HL-60 (cell line): ENCODE measurements at regions not wholly inside any gene's neighbourhood (a gene's known extent, or its start where the extent isn't known, plus 50 kb on each side); places are given as distances from the start of the nearest gene placed in this dataset.

ENCODE experiments used
- DNase-seq, 2 experiments: peaks; one replicate each; pipeline ENCODE4 v3.0.0-alpha.2; 2010 to 2020; ENCODE audit warnings: low read depth in 1 of 2, low spot score in 1 of 2
- H3K27ac ChIP-seq: fragments of 250-450 bp; sonication (Bioruptor Pico); replicated peaks from 2 replicates; pipeline ENCODE4 v1.5.1; 2020; ENCODE audit warnings: mild to moderate bottlenecking, moderate library complexity
- H3K27me3 ChIP-seq: fragments of 250-450 bp; sonication (Bioruptor Pico); 2 replicates; pipeline ENCODE4 v1.5.1; 2021; ENCODE audit warnings: mild to moderate bottlenecking, moderate library complexity; ENCODE audit not compliant: insufficient read depth, poor library complexity, severe bottlenecking
- H3K4me3 ChIP-seq: replicated peaks from 2 replicates; pipeline ENCODE4 v1.5.1; 2011; ENCODE audit warnings: mild to moderate bottlenecking, control low read depth, low read length; ENCODE audit not compliant: insufficient read depth
- GABPA ChIP-seq: IDR thresholded peaks from 2 replicates; pipeline ENCODE4 v1.6.1; 2012; ENCODE audit warnings: low read depth
- POLR2AphosphoS5 ChIP-seq: IDR thresholded peaks from 2 replicates; pipeline ENCODE4 v1.6.1; 2012; ENCODE audit warnings: low read depth
- SPI1 ChIP-seq: IDR thresholded peaks from 2 replicates; pipeline ENCODE4 v1.6.1; 2012; ENCODE audit warnings: low read depth, mild to moderate bottlenecking, borderline replicate concordance
- TF ChIP-seq, protein P1 (sequence below): IDR thresholded peaks from one replicate; pipeline ENCODE4 v1.5.1; 2011; ENCODE audit warnings: low read length, control low read depth, inconsistent platforms; ENCODE audit not compliant: insufficient read depth
- TF ChIP-seq, protein P2 (sequence below): IDR thresholded peaks from 2 replicates; pipeline ENCODE4 v1.6.1; 2012; ENCODE audit warnings: low read depth; ENCODE audit not compliant: insufficient replicate concordance

DNA sequence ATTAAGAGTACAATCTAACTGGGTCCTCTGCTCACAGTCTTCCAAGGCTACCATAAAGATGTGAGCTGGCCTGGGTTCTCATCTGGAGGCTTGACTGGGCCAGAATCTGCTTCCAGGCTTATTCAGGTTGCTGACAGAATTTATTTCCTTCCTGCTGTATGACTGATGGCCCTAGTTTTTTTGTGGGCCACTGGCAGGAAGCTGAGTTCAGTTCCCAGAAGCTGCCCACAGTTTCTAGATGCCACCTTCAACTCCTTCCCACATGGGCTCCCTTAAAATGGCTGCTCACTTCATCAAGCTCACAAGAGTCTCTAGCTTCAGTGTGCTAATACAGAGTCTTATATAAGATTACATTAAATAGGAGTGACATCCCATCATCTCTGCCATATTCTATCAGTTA lies 121.7 kb upstream of the CAND1 start:
- Histone ChIP-seq H3K27me3 (no peaks in the 10 kb centered on the region), H3K27ac (no peak overlapping the region), H3K4me3 (no peak overlapping the region)
- TF ChIP-seq POLR2AphosphoS5 (no peak), GABPA (no peak)
- TF ChIP-seq, protein P1, sequence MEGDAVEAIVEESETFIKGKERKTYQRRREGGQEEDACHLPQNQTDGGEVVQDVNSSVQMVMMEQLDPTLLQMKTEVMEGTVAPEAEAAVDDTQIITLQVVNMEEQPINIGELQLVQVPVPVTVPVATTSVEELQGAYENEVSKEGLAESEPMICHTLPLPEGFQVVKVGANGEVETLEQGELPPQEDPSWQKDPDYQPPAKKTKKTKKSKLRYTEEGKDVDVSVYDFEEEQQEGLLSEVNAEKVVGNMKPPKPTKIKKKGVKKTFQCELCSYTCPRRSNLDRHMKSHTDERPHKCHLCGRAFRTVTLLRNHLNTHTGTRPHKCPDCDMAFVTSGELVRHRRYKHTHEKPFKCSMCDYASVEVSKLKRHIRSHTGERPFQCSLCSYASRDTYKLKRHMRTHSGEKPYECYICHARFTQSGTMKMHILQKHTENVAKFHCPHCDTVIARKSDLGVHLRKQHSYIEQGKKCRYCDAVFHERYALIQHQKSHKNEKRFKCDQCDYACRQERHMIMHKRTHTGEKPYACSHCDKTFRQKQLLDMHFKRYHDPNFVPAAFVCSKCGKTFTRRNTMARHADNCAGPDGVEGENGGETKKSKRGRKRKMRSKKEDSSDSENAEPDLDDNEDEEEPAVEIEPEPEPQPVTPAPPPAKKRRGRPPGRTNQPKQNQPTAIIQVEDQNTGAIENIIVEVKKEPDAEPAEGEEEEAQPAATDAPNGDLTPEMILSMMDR = no peak
- TF ChIP-seq, protein P2, sequence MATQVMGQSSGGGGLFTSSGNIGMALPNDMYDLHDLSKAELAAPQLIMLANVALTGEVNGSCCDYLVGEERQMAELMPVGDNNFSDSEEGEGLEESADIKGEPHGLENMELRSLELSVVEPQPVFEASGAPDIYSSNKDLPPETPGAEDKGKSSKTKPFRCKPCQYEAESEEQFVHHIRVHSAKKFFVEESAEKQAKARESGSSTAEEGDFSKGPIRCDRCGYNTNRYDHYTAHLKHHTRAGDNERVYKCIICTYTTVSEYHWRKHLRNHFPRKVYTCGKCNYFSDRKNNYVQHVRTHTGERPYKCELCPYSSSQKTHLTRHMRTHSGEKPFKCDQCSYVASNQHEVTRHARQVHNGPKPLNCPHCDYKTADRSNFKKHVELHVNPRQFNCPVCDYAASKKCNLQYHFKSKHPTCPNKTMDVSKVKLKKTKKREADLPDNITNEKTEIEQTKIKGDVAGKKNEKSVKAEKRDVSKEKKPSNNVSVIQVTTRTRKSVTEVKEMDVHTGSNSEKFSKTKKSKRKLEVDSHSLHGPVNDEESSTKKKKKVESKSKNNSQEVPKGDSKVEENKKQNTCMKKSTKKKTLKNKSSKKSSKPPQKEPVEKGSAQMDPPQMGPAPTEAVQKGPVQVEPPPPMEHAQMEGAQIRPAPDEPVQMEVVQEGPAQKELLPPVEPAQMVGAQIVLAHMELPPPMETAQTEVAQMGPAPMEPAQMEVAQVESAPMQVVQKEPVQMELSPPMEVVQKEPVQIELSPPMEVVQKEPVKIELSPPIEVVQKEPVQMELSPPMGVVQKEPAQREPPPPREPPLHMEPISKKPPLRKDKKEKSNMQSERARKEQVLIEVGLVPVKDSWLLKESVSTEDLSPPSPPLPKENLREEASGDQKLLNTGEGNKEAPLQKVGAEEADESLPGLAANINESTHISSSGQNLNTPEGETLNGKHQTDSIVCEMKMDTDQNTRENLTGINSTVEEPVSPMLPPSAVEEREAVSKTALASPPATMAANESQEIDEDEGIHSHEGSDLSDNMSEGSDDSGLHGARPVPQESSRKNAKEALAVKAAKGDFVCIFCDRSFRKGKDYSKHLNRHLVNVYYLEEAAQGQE = no peak
- no peak for DNase-seq

DNA sequence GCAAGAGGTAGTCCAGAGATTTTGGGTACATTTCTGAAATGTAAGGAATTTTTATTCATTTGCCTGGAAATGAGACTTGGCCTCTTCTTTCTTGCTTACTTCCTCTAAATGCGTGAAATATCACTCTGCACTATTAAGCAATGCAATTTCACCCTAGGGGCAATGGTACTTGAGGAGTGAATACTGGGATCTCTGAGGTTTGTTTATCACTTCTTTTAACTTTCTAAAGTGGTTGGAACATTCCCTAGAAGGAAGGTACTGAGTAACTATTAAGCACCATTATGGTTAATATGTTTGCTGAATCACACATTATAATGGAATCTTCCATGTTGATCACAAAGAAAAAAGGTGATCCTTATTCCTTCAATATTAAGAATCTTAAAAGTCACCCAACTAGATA lies 120.9 kb upstream of the CAND1 start:
- Histone ChIP-seq H3K27ac (no peak overlapping the region), H3K4me3 (no peak overlapping the region), H3K27me3 (no peaks in the 10 kb centered on the region)
- TF ChIP-seq, protein P1 = no peak
- no peak for TF ChIP-seq POLR2AphosphoS5
- no peak for TF ChIP-seq GABPA
- TF ChIP-seq SPI1 = no peak
- TF ChIP-seq, protein P2 = no peak
- DNase-seq = no peak

DNA sequence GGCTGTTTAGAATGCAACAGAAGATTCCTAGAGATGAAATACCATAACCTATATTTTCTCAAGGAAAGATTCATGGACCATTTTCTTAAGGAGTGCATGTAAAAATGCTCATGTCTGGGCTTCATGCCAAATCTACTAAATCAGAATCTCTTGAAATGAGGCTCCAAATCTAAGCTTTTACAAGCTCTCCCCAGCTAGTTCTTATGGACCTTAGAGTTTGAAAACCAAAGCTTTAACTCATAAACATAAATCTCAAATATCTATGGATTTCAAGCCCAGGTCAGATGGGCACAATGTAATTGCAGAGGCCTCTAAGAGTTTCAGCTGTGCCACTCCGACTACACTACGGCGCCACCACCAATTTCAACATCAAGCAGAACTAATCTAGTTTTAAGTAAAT lies 117.3 kb upstream of the CAND1 start:
- TF ChIP-seq, protein P1 = no peak
- TF ChIP-seq SPI1 (no peak), GABPA (no peak), POLR2AphosphoS5 (no peak)
- TF ChIP-seq, protein P2 = no peak
- DNase-seq = no peak
- H3K4me3 ChIP-seq = no peak overlapping the region

More for the DNA sequence above, 117.3 kb upstream of the CAND1 start:
- Histone ChIP-seq H3K27ac (no peak overlapping the region), H3K27me3 (no peaks in the 10 kb centered on the region)
